Frontal cortex (tissue), 3 donors: ENCODE measurements at regions not wholly inside any gene's neighbourhood (a gene's known extent, or its start where the extent isn't known, plus 50 kb on each side); places are given as distances from the start of the nearest gene placed in this dataset.
"Not testable (repeated sequence)": the region's sequence is repeated elsewhere in the genome, so short reads cannot be mapped to it uniquely, and the experiment has no call there.

ENCODE experiments used
- DNase-seq, 2 donors: peaks; one replicate each; pipeline ENCODE4 v3.0.0; 2012; ENCODE audit warnings: low spot score in 2 of 2
- FAIRE-seq: peaks from 2 replicates; lab custom pipeline; 2012; peaks lifted over from hg19 to GRCh38; lab: Jason Lieb, UNC
- donor health status: control.
- donor health status: control.
- donor health status: control.

- DNase-seq (no peak), FAIRE-seq (no peak)
Measured at GRCh38 chr18:51563396-51563795, 365.9 kb upstream of the MEX3C start.

GRCh38 chr18:51568151-51568550, 370.7 kb upstream of the MEX3C start:
- FAIRE-seq: no peak
- no peak for DNase-seq

DNA sequence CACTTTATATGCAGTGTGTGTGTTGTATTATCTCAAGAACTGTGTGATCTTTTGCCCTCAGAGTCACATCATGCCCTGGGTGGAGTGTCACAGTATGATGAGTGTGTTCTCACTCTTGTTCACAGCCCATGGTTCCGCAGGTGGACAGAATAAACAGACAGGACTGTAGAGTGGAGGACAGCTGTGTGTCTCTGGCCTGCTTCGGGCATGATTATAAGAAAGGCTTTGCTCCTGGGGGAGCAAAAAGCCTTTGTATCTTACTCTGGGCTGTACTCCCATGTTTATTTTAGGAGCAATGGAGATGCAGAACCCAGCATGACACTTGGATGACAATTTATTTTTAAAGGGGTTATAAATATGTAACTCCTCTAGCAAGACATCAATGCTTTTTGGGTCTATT, 371.7 kb upstream of the MEX3C start:
- DNase-seq: no peak
- no peak for FAIRE-seq

DNA sequence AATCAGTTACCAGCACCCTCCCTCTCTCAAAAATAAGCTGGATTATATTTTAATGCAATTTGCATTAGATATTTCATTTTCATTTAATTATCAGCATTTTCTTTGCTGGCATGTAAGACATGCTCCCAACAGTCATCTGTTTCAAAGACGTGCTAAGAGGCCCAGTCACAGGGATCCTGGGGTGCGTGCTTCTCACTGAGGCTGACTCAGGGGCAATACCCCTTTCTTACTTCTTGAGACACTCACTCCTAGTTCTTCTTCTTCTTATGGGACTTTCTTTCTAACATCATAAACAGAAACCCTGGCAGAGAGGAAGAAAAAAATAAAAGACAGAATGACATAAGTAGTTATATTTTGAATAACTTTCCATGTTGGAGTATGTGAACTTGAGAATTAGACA, 372.1 kb upstream of the MEX3C start:
- DNase-seq: no peak
- FAIRE-seq: no peak

- FAIRE-seq, DNase-seq: not testable (repeated sequence)
Measured at GRCh38 chr18:51570071-51570470, 372.6 kb upstream of the MEX3C start.

DNA sequence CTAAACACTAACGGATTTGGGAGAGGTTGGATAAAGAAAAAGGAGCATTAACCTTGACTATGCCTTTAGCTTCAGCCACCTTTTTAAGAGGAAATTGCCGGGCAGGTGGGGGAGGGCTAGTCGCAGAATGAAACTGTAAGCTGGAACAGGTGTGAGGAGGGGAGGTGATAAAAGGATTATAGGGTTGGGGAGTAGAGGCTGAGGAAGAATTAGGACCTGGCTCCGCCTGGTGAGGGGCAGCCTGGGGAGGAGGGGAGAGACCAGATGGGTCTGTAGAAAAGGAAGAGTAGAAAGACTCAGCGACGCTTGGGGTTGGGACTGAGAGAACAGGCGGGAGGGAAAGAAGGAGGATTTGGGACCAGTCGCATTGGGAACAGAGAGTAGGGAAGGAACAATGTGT, 376.4 kb upstream of the MEX3C start:
- FAIRE-seq, DNase-seq: not testable (repeated sequence)

- no peak for DNase-seq
- FAIRE-seq: no peak
Measured at GRCh38 chr18:51575171-51575570, 377.7 kb upstream of the MEX3C start.

- FAIRE-seq (no peak), DNase-seq (no peak)
Measured at GRCh38 chr18:51578406-51578980, 381.0 kb upstream of the MEX3C start.

DNA sequence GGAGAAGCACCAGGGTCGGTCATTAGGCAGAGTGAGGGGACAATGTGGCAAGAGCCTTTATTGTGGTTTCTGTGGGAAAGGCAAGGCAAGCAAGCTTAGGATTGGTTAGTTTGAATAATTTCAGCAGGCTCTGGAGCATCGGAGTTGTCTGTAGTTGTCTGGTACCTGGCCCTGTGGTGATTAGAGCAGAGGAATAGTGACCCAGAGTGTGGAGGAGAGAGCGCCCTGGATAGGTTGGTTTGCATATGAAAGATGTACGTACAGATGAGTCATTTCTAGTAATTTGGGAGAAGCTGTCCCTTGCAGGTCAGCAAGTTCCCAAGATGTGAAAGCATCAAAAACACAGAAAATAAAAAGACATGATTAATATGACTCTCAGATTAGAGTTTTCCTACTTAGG, 383.1 kb upstream of the MEX3C start:
- no peak for FAIRE-seq

DNA sequence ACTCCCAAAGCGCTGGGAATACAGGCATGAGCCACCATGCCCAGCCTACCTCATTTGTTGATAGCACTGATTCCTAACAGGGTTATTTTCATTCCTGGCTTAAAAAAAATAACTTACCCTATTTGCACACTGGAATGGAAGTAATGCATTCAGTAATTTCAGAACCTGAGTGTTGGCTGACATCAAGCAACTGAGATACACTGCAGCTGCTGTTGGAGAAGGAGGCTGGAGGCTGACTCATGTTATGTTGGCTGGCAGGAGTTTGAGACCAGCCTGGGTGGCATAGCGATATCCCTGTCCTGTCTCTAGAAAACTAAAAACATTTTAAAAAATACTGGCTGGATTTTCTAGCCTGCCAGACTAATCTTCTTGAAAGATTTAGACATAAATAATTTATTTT, 385.1 kb upstream of the MEX3C start:
- DNase-seq: no peak
- FAIRE-seq: no peak

More for the DNA sequence above, 383.1 kb upstream of the MEX3C start:
- no peak for DNase-seq

DNA sequence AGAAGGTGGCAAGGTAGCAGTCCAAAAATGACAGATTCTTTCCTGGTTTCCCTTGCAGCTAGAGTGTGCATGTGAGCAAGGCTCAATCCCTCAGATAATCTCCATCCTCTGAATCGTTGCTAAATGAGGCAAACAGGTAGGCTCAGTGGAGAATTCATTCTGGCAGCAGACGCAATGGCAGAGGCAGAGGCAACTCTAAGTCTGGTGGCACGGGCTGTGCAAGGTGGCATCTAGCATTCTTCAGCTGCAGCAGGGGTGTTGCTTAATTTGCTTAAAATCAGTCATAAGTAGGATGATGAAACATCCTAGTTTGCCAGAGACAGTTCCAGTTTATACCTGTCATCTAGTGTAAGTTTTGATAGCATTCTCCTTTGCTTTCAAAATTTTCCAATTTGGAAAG, 391.1 kb upstream of the MEX3C start:
- FAIRE-seq (no peak), DNase-seq (no peak)

DNA sequence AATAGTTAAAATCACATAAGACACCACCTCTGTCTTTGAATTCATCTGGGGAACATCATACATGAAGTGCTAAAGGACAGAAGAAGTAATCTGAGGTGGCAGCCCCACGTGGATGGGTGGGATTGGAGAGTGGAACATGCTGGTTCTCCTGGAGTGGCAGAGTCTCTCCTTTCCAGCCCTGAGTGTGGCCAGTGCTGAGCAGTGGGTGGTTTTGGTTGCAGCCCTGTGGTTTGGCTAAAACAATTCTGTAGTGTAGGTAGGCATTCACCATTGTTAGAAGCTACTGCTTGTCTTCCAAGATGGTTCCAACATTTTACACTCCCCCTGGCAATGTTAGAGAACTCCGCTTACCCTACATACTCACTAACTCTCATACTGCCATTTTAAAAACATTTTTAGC, 396.4 kb upstream of the MEX3C start:
- no peak for DNase-seq
- no peak for FAIRE-seq

GRCh38 chr18:51603111-51603510, 405.6 kb upstream of the MEX3C start:
- FAIRE-seq (no peak), DNase-seq (no peak)

GRCh38 chr18:51603551-51603950, 406.1 kb upstream of the MEX3C start:
- FAIRE-seq (no peak), DNase-seq (no peak)

DNA sequence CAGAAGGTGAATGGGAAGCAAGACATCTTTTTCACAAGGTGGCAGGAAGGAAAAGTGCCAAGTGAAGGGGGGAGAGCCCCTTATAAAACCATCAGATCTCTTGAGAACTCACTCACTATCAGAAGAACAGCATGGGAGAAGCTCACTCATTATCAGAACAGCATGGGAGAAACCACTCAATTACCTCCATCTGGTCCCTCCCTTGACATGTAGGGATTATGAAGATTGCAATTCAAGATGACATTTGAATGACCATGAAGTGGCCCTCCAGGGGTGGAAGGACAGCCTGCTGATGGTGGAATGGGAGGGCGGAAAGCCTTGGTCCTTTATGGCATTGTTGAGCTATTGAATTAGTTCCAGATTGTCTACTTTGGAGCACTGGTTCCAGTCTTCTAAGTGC, 413.0 kb upstream of the MEX3C start:
- no peak for DNase-seq
- FAIRE-seq: no peak

DNA sequence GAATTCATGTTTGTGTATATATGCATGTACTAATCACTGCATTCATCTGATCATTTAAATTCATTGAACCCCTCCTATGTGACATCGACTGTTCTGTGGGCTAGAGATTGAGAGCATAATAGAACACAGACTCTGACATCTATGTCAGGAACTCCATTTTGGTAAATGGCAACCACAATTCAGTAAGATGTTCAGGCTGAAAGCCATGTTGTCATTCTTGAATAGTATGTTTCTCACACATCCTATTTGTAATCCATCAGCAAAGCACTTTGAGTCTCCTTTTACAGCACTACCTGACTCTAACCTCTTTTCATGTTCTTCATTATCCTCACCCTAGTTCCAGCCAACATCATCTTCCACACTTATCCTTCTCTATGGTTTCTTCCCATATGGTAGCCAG, 413.8 kb upstream of the MEX3C start:
- FAIRE-seq (no peak), DNase-seq (no peak)

DNA sequence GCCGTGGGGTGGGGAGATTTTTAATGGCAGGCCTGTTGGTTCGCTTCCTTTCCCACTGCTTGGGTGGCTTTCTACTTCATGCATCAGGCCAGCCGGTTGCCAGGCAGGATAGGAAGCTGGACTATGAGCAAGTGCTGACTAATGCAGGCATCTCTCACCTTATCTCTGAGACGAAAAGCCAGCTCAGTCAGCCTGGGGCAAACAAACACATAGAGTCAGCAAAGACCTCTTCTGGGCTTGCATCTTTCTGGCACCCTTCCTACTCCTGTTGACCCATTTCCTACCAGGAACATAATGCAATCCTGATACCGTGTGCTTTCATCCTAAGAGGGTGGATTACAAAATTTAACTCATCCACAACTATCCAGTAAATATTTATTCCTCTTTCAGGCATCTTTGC, 416.6 kb upstream of the MEX3C start:
- DNase-seq (no peak), FAIRE-seq (no peak)

DNA sequence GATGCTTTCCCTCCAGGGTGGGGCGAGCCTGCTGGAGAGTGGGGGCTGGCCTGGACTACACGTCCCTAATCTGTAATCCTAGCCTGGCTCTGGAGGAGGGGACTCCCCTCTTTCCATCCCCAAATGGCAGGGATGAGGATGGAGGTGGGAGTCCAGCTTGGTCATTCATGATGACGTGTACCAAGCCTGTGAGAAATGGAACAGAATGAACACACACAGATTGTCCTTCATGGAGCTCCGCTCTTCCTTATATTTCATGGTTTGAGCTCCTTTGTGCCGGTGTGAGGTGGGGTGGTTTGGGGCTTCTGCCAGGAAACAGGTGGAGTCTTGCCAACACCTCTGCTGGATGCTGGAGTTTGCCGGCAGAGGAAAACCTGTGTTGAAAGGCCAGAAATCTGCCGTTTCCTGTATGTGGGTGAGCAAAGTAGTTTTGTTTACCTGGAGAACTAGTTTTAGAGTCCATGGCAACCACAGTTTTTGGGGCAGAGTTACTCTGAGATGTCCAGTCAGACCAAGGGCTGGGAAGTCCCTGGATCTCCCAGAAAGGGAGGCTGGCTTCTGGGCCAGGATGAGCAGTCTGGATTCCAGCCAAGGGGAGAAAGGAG, 417.6 kb upstream of the MEX3C start:
- FAIRE-seq (no peak), DNase-seq (no peak)

DNA sequence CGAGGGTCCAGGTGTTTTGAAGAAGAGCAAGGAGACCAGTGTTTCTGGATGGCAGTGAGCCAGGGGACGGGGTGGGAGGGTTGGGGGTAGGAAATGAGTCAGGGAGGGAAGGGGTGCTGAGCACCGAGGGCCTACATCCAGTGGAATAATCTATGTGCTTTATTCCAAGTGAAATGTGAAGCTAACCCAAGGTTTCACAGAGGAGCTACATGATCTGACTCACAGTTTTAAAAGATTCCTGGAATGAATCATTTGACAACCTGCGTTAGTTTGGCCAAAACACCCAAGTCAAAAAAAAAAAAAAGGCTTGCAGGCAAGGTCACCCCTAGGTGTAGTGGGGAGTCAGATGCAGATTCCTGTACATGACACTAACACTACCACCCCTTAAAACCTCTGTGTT, 419.7 kb upstream of the MEX3C start:
- no peak for FAIRE-seq
- DNase-seq: no peak

DNA sequence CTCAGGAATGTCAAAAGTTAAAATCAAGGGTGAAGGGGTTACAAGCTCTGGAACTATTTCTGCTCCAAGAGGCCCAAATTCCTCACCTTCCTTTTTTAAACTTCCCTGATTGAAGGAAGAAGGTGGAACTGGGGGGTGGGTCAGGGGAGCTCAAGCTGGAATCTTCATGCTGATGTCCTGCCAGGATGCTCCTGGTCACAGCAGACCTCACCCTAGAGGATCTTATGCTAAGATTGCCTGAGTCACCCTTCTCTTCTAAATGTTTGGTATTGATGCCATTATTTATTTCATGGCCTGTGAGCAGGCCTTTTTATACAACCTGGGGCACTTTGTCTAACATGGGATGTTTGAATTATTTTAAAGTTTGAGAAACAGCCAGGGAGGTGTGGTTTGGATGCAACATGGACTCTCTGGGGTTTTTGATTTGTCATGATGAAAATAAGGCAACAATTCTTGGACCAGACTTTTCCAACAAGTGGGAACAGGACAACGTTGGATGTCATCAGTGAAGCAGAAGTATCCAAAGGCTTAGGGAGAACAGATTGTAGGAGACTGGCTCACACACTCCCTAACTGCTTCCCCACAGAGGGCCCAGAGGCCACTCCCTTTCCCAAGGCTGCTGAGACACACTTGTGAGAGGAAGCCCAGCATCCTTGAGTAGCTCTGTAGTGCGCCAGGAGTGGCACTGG, 420.2 kb upstream of the MEX3C start:
- DNase-seq (no peak), FAIRE-seq (no peak)

GRCh38 chr18:51619283-51619682, 421.8 kb upstream of the MEX3C start:
- DNase-seq: no peak
- no peak for FAIRE-seq
